ENCODE measurements at regions not wholly inside any gene's neighbourhood (a gene's known extent, or its start where the extent isn't known, plus 50 kb on each side); places are given as distances from the start of the nearest gene placed in this dataset.

DNA sequence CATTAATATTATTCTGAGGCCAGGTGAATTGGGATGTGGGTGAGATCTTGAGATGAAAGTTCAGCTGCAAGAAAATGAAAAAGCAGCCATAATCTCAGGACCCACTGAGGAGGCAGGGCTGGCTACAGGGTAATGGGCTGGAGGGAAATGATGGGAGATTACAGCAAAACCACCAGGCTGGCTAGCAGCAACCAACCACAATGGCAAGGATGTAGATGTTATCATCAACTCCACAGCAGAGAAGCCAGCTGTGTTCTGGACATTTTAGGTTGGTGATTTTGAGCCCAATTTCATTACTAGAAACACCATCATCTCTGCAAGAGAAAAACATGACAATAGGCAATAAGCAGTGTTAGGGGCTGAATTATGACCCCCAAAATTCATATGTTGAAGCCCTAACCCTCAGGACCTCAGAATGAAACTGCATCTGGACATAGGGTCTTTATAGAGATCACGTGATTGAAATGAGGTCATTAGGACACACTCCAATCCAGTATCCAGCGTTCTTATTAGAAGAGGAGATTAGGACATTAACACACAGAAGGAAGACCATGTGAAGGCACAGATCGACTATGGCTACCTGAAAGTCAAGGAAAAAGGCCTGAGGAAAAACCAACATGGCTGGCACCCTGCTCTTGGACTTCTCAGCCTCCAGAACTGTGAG is 139.8 kb upstream of the KIT start:
- WGBS: 90% methylated on average over 3 of the region's 3 CpGs

DNA sequence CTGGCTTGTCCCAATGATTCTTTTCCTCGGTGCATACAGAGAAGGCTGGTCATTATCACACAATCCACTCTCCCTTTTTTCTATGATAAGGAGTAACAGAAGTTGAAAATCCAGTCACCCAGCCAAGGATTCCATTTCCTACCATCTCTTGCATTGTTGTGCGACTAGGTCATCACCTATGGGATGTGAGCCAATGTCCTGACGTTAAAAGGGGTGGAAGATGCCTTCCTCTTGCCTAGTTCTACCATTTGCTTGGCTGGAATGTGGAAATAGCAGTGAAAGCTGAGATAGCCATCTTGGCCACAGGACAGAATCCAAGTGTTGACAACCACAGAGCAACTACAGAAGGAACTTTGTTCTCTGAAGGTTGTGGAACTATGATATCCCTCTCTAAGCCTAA is 132.2 kb upstream of the KIT start:
- no peak overlapping the region for H3K4me3 ChIP-seq (ENCODE audit: low read depth in 1 of 3, low read length in 3 of 3)
- H3K9ac ChIP-seq (ENCODE audit: low read depth in 1 of 2, low read length in 2 of 2): no peak overlapping the region
- WGBS: 57% methylated on average over 3 of the region's 3 CpGs
- H3K27ac ChIP-seq (ENCODE audit: low read depth in 1 of 2, low read length in 2 of 2): no peak overlapping the region
- DNase-seq (ENCODE audit: low spot score): no peak
- H3K4me1 ChIP-seq (ENCODE audit: control insufficient read depth in 4 of 4, insufficient read depth in 4 of 4, low read length in 3 of 4): no peaks in the 10 kb centered on the region
- no peaks in the 10 kb centered on the region for H3K27me3 ChIP-seq (ENCODE audit: control insufficient read depth in 4 of 4, insufficient read depth in 4 of 4, low read length in 3 of 4)
- TF ChIP-seq RXRA (IDR thresholded peaks at IDR 0.05): no peak
- no peaks in the 10 kb centered on the region for H3K36me3 ChIP-seq (ENCODE audit: control insufficient read depth in 4 of 4, insufficient read depth in 3 of 4, low read depth in 1 of 4, low read length in 3 of 4)
- no peaks in the 10 kb centered on the region for H3K9me3 ChIP-seq (ENCODE audit: control insufficient read depth in 4 of 4, low read length in 3 of 4)

More for the DNA sequence above, 139.8 kb upstream of the KIT start:
- H3K27ac ChIP-seq (ENCODE audit: low read depth in 1 of 2, low read length in 2 of 2): no peak overlapping the region
- TF ChIP-seq SP1 (IDR thresholded peaks at IDR 0.05) (no peak), GABPA (IDR thresholded peaks at IDR 0.05 in 1 of 2, conservative IDR thresholded peaks at IDR 0.05 in 1 of 2) (no peak), FOXA1 (IDR thresholded peaks at IDR 0.05) (no peak), YY1 (IDR thresholded peaks at IDR 0.05) (no peak)
- TF ChIP-seq, protein P1, sequence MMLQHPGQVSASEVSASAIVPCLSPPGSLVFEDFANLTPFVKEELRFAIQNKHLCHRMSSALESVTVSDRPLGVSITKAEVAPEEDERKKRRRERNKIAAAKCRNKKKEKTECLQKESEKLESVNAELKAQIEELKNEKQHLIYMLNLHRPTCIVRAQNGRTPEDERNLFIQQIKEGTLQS (IDR thresholded peaks at IDR 0.05): no peak
- peaks cover 0 to 6% (median 0%) of the 10 kb centered on the region in 4 donors for H3K9me3 ChIP-seq (ENCODE audit: control insufficient read depth in 4 of 4, low read length in 3 of 4)
- no peak overlapping the region for H3K9ac ChIP-seq (ENCODE audit: low read depth in 1 of 2, low read length in 2 of 2)
- H3K36me3 ChIP-seq (ENCODE audit: control insufficient read depth in 4 of 4, insufficient read depth in 3 of 4, low read depth in 1 of 4, low read length in 3 of 4): no peaks in the 10 kb centered on the region
- no peaks in the 10 kb centered on the region for H3K4me1 ChIP-seq (ENCODE audit: control insufficient read depth in 4 of 4, insufficient read depth in 4 of 4, low read length in 3 of 4)
- DNase-seq (ENCODE audit: low spot score): no peak
- H3K27me3 ChIP-seq (ENCODE audit: control insufficient read depth in 4 of 4, insufficient read depth in 4 of 4, low read length in 3 of 4): no peaks in the 10 kb centered on the region
- H3K4me3 ChIP-seq (ENCODE audit: low read depth in 1 of 3, low read length in 3 of 3): no peak overlapping the region

DNA sequence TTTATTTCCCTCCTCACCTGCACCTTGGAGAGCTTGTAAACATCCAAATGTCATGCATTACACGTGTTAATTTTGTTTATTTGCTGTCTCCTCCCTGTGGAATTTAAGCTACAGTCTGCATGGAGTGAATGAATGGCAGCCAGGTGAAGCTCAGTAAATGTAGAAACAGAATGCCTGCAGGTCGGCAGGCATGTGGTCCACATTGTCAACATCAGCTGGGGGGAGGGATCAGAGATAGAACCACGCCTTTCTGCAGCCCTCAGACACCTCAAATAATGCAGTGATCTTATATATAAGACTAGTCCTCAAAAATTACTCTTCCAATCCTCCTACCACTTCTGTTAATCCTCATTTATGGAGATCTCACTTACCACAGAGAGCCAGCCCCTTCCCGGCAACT is 131.2 kb upstream of the KIT start:
- no peak for DNase-seq (ENCODE audit: low spot score)
- TF ChIP-seq, protein P2, sequence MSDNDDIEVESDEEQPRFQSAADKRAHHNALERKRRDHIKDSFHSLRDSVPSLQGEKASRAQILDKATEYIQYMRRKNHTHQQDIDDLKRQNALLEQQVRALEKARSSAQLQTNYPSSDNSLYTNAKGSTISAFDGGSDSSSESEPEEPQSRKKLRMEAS (IDR thresholded peaks at IDR 0.05): no peak
- no peaks in the 10 kb centered on the region for H3K4me1 ChIP-seq (ENCODE audit: control insufficient read depth in 4 of 4, insufficient read depth in 4 of 4, low read length in 3 of 4)
- H3K36me3 ChIP-seq (ENCODE audit: control insufficient read depth in 4 of 4, insufficient read depth in 3 of 4, low read depth in 1 of 4, low read length in 3 of 4): no peaks in the 10 kb centered on the region
- no peak overlapping the region for H3K27ac ChIP-seq (ENCODE audit: low read depth in 1 of 2, low read length in 2 of 2)
- no peak overlapping the region for H3K9ac ChIP-seq (ENCODE audit: low read depth in 1 of 2, low read length in 2 of 2)
- H3K4me3 ChIP-seq (ENCODE audit: low read depth in 1 of 3, low read length in 3 of 3): no peak overlapping the region
- no peaks in the 10 kb centered on the region for H3K9me3 ChIP-seq (ENCODE audit: control insufficient read depth in 4 of 4, low read length in 3 of 4)
- 46% methylated on average over 4 of the region's 4 CpGs for WGBS
- H3K27me3 ChIP-seq (ENCODE audit: control insufficient read depth in 4 of 4, insufficient read depth in 4 of 4, low read length in 3 of 4): no peaks in the 10 kb centered on the region

DNA sequence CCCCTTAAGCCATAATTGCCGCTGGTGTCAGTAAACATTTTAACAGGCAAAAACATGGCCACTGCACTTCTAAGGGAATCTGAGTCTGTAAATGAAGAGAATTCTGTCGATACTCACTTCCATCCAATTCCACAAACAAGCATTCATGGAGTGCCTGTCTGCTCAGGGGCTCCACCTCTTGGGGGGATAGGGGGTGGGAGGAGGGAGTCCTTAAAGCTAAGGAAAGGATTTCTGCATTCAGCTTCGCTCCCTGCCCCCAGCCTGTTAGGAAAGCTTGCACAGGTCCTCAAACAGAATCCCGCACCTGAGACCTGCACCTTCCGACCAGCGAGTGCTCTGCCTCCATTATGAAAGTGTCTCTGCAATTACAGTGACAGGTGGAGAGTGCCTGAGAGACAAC is 130.2 kb upstream of the KIT start:
- no peak for DNase-seq (ENCODE audit: low spot score)
- Histone ChIP-seq H3K27me3 (ENCODE audit: control insufficient read depth in 4 of 4, insufficient read depth in 4 of 4, low read length in 3 of 4) (no peaks in the 10 kb centered on the region), H3K27ac (ENCODE audit: low read depth in 1 of 2, low read length in 2 of 2) (no peak overlapping the region), H3K36me3 (ENCODE audit: control insufficient read depth in 4 of 4, insufficient read depth in 3 of 4, low read depth in 1 of 4, low read length in 3 of 4) (no peaks in the 10 kb centered on the region), H3K4me1 (ENCODE audit: control insufficient read depth in 4 of 4, insufficient read depth in 4 of 4, low read length in 3 of 4) (no peaks in the 10 kb centered on the region), H3K9ac (ENCODE audit: low read depth in 1 of 2, low read length in 2 of 2) (no peak overlapping the region), H3K9me3 (ENCODE audit: control insufficient read depth in 4 of 4, low read length in 3 of 4) (no peaks in the 10 kb centered on the region), H3K4me3 (ENCODE audit: low read depth in 1 of 3, low read length in 3 of 3) (no peak overlapping the region)
- WGBS: 70% methylated on average over 6 of the region's 6 CpGs
- TF ChIP-seq TAF1 (conservative IDR thresholded peaks at IDR 0.05): no peak
- TF ChIP-seq GABPA (IDR thresholded peaks at IDR 0.05 in 1 of 2, conservative IDR thresholded peaks at IDR 0.05 in 1 of 2): no peak
- TF ChIP-seq RXRA (IDR thresholded peaks at IDR 0.05): no peak
- TF ChIP-seq HNF4A (conservative IDR thresholded peaks at IDR 0.05): no peak
